GM12891 (cell line): ENCODE measurements at regions not wholly inside any gene's neighbourhood (a gene's known extent, or its start where the extent isn't known, plus 50 kb on each side); places are given as distances from the start of the nearest gene placed in this dataset.

Experiments used
- DNase-seq: peaks from one replicate; pipeline ENCODE4 v3.0.0; 2011; ENCODE audit warnings: low spot score; ENCODE audit not compliant: insufficient read length
- FAIRE-seq: peaks from 2 replicates; lab custom pipeline; 2011; peaks lifted over from hg19 to GRCh38; lab: Jason Lieb, UNC
- PAX5 ChIP-seq: IDR thresholded peaks from 2 replicates; pipeline ENCODE4 v1.6.1; 2011; ENCODE audit warnings: low read length, moderate library complexity, mild to moderate bottlenecking; ENCODE audit not compliant: insufficient read depth, severe bottlenecking
- POLR2A ChIP-seq: IDR thresholded peaks from 2 replicates; pipeline ENCODE4 v1.6.1; 2011; ENCODE audit warnings: low read depth, low read length, control low read depth
- POLR2AphosphoS5 ChIP-seq: IDR thresholded peaks from 2 replicates; pipeline ENCODE4 v1.6.1; 2011; ENCODE audit warnings: low read depth, low read length, control low read depth
- POU2F2 ChIP-seq: IDR thresholded peaks from 2 replicates; pipeline ENCODE4 v1.6.1; 2011; ENCODE audit warnings: low read depth, mild to moderate bottlenecking, control low read depth, low read length, moderate library complexity
- SPI1 ChIP-seq: IDR thresholded peaks from 2 replicates; pipeline ENCODE4 v1.6.1; 2011; ENCODE audit warnings: low read depth, low read length, control low read depth
- TAF1 ChIP-seq: IDR thresholded peaks from 2 replicates; pipeline ENCODE4 v1.6.1; 2011; ENCODE audit warnings: low read depth, low read length, control low read depth

DNA sequence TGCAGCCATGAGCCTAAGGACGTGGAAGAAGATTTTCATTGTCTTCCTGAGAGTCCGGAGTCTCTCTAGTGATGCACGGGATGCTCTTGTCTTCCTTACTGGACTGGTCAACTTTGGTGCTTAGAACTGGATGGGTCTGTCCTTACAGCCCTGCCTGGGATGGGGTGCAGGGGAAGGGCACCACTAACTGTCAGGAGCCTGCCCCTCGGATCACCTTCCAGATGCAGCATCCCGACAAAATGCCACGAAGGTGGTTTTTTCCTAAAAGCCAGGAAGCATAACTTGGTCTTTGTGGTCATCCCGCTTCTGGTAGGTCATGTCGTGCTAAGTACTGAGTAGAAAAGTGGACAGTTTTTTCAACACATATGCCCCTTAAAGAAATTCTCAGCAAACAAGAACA, 207.4 kb upstream of the TWIST2 start:
- DNase-seq (no peak), FAIRE-seq (no peak)
- TF ChIP-seq PAX5 (no peak), POLR2AphosphoS5 (no peak), SPI1 (no peak), TAF1 (no peak), POU2F2 (no peak), POLR2A (no peak)

DNA sequence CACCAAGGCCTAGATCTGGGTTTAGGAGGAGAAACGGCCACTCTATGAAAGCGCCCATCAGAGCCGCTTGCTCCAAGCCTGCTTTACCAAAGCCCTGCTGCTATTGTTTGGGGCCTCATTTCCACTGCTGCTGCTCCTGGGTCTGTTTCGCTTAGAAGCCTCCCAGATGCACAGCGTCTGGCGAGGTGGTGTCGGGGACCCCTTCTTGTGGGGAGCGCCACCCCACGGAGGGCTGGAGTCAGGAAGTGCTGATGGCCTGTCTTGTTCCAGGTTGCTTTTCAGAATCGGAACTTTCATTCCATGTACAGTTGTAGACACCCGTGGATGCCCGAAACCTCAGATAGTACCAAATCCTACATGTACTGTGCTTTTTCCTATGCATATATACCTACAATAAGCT, 204.9 kb upstream of the TWIST2 start:
- DNase-seq: no peak
- no peak for TF ChIP-seq TAF1
- no peak for TF ChIP-seq PAX5
- TF ChIP-seq POLR2A: no peak
- no peak for TF ChIP-seq POLR2AphosphoS5
- no peak for TF ChIP-seq SPI1
- no peak for TF ChIP-seq POU2F2
- no peak for FAIRE-seq

DNA sequence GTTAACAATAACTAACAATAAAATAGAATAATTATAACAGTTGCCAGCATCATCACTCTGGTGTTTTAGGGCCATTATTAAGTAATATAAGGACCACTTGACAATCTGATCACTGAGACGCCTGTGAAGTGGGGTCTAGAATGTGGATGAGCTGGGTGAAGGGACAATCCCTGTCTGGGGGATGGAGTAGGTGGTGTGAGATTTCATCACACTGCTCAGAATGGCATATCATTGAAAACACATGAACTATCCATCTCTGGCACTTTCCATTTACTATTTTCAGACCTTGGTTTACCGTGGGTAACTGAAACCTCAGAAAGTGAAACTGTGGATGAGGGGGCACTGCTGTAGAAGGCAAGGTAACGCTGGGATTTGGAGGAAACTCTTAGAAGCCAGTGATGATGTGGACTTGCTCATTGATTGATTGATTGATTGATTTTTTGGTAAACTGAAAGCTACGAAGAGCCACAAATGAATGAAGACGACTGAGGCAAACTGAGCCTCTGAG, 204.4 kb upstream of the TWIST2 start:
- TF ChIP-seq TAF1 (no peak), SPI1 (no peak), POU2F2 (no peak)
- DNase-seq (no peak), FAIRE-seq (no peak)

DNA sequence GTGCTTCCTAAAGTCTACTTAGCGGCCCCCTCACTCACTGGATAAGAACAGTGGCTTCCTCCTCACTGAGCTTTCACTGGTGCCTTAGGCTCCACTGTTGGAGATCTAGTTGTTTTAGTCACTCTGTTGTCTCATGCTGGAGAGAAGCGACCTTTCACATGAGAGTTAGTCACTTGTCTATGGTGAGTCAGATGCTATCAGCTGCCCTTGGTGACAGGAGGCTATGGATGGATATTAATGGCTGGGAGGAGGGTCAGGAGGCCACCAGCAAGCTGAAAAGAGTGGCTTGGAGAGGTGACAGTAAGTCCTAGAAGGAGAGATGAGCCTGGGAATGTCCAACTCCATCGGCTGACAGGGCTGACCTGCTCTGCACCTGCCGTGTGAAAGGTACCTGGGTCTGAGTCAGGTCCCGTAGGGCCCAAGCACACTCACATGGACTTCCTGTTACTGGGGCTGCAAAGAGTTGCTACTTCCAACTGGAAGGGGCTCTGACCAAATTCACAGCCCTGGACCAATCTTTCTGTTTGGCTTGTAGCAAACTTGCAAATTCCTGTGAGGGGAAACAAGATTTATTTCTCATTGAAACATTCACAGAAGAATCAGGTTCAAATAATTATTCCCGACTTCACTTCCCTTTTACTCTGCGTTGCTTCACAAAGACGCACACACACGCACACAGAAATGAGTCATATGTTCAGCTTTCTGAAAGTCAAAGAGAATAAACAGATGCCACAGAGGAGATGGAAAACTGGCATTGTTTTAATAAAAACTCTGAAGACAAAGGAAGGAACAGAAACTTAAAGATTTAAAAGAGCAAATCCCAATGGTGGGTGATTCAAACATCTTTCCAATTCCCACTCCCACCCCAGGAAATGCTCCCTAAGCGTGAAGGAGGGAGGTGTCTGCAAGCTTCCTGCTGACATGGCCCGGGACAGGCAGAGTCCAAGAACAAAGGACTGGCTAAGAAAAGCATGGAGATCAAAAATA, 203.5 kb upstream of the TWIST2 start:
- DNase-seq: no peak
- no peak for FAIRE-seq

DNA sequence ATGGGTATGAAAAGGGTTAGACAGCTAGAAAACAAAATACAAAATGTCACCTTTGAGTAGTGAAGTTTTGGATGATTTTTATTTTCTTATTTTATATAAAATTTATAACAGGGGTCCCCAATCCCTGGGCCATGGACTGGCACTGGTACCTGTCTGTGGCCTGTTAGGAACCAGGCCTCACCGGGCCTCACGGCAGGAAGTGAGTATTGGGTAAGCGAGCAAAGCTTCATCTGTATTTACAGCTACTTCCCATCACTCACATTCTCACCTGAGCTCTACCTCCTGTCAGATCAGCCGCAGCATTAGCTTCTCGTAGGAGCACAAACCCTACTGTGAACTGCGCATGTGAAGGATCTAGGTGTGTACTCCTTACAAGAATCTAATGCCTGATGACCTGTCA, 202.8 kb upstream of the TWIST2 start:
- no peak for DNase-seq
- FAIRE-seq: no peak
- no peak for TF ChIP-seq POLR2AphosphoS5
- no peak for TF ChIP-seq PAX5
- TF ChIP-seq TAF1: no peak
- TF ChIP-seq POLR2A: no peak
- no peak for TF ChIP-seq SPI1
- no peak for TF ChIP-seq POU2F2

More for the DNA sequence above, 203.5 kb upstream of the TWIST2 start:
- no peak for TF ChIP-seq TAF1
- TF ChIP-seq POLR2A: no peak
- TF ChIP-seq SPI1: no peak
- TF ChIP-seq PAX5: no peak
- TF ChIP-seq POLR2AphosphoS5: no peak
- no peak for TF ChIP-seq POU2F2

DNA sequence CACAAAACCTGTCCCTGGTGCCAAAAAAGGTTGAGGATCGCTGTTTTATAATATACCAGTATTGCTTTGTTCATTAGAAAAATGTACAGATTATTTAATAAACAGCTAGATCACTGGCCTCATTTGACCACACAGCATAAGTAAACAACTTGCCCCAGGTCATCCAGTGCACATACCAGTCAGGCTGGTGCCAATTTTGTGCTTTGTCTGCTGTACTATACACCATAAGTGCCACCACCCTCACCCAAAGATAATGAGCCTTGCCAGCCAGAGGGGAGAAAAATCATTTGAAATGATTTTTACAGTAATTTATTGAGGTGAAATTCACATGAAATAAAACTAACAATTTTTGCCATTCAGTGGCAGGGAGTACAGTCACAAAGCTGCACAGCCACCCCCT, 202.2 kb upstream of the TWIST2 start:
- TF ChIP-seq POLR2AphosphoS5: no peak
- no peak for TF ChIP-seq PAX5
- TF ChIP-seq POLR2A: no peak
- TF ChIP-seq POU2F2: no peak
- no peak for TF ChIP-seq TAF1
- TF ChIP-seq SPI1: no peak
- DNase-seq: no peak
- no peak for FAIRE-seq

DNA sequence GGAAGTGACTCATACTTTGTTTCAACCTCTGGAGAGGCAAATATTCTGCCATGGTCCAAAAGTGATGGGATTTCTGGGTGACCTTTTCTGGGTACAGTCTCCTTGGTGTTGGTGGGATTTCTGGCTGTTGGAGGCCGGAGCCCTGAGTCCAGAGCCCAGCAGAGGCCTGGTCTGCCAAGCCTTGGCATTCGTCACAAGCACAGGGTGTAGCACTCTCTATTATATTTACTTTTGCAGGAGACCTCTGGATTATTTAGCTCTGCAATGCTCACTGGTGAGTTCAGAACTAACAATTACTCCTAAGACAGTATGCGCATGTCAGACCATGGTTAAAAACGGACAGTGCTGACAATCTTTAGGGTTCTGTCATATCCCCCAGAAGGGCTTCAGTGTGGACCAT, 201.6 kb upstream of the TWIST2 start:
- TF ChIP-seq TAF1: no peak
- TF ChIP-seq PAX5: no peak
- no peak for TF ChIP-seq POLR2A
- no peak for TF ChIP-seq POLR2AphosphoS5
- FAIRE-seq (no peak), DNase-seq (no peak)

DNA sequence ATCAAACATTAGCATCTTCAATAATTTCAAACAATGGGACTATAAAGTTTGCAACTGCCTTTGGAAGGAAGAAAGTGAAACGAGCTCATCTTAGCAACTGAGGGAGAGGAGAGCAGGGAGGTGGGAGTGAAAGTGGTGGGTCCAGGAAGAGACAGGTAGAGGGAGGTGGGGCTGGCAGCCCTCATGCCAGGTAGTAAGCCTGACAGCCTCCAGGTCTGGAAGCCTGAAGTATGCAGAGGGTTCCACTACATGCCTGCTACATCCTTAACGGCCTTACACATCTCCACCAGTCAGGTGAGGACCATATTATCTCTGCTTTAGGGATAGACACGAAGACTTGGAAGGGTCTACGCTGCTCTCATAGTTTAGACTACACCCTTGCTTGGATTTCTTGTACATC, 201.1 kb upstream of the TWIST2 start:
- DNase-seq (no peak), FAIRE-seq (no peak)
- no peak for TF ChIP-seq POLR2AphosphoS5
- no peak for TF ChIP-seq PAX5
- no peak for TF ChIP-seq TAF1
- TF ChIP-seq POU2F2: no peak
- TF ChIP-seq POLR2A: no peak
- TF ChIP-seq SPI1: no peak

DNA sequence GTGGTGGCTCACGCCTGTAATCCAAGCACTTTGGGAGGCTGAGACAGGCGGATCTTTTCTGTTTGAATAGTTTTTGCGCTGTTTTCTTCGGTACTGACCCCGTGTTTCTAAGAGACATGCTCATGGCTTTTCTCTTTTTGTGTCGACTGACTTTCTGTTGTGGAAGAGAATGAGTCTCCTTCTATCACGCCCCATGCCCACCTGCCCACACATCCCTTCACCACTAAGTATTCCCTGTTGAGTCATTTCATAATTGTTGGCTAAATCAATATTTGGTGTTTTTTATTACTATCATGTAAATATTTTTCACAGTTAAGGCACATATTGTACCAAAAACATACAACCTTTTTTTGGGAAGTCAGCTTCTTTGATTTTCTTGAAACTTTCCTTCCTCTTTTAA, 198.8 kb upstream of the TWIST2 start:
- TF ChIP-seq POLR2A (no peak), PAX5 (no peak)
- FAIRE-seq: no peak
- DNase-seq: no peak
